WERI-Rb-1 (cell line): ENCODE measurements at regions not wholly inside any gene's neighbourhood (a gene's known extent, or its start where the extent isn't known, plus 50 kb on each side); places are given as distances from the start of the nearest gene placed in this dataset.

Experiments used
- DNase-seq: peaks from one replicate; pipeline ENCODE4 v3.0.0-alpha.2; 2020
- H3K27ac ChIP-seq: fragments of 250-450 bp; sonication (Bioruptor Pico); 2 replicates; pipeline ENCODE4 v1.5.1; 2020; ENCODE audit warnings: mild to moderate bottlenecking, moderate library complexity
- H3K27me3 ChIP-seq: fragments of 250-450 bp; sonication (Bioruptor Pico); 2 replicates; pipeline ENCODE4 v1.5.1; 2021; ENCODE audit warnings: mild to moderate bottlenecking, low read depth, moderate library complexity; ENCODE audit not compliant: insufficient read depth, severe bottlenecking
- H3K36me3 ChIP-seq: fragments of 250-450 bp; sonication (Bioruptor Pico); 2 replicates; pipeline ENCODE4 v1.5.1; 2020; ENCODE audit warnings: mild to moderate bottlenecking, moderate library complexity
- H3K4me3 ChIP-seq: 2 replicates; pipeline ENCODE4 v1.5.1; 2011; ENCODE audit warnings: low read depth, mild to moderate bottlenecking, control low read depth, low read length
- H3K9me3 ChIP-seq: fragments of 250-450 bp; sonication (Bioruptor Pico); 2 replicates; pipeline ENCODE4 v1.5.1; 2021; ENCODE audit warnings: mild to moderate bottlenecking, moderate library complexity; ENCODE audit not compliant: severe bottlenecking
- TF ChIP-seq, protein P1 (sequence below): IDR thresholded peaks from 2 replicates; pipeline ENCODE4 v1.5.1; 2011; ENCODE audit warnings: low read depth, mild to moderate bottlenecking, control low read depth, inconsistent platforms, low read length

DNA sequence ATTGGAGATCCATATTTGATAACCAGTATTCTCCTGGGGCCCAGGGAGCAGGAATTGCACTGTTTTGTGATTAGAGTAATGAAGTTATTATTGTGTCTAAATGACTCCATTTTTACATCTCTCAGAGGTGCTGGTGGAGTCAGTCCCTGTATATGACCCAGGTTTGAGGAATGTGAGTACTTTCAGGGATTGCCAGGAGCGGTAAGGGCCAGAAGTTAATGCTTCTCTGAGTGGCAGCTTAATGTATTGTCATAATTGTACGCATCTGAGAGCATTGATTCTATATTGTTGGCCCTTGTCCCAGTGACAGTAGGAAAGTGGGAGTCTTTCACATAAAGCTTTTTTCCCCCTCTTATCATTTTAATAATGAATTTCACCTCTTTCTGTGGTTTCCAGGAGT is 146.2 kb downstream of the GATB start:
- Histone ChIP-seq H3K27me3 (no peaks in the 10 kb centered on the region), H3K27ac (no peak overlapping the region)
- TF ChIP-seq, protein P1, sequence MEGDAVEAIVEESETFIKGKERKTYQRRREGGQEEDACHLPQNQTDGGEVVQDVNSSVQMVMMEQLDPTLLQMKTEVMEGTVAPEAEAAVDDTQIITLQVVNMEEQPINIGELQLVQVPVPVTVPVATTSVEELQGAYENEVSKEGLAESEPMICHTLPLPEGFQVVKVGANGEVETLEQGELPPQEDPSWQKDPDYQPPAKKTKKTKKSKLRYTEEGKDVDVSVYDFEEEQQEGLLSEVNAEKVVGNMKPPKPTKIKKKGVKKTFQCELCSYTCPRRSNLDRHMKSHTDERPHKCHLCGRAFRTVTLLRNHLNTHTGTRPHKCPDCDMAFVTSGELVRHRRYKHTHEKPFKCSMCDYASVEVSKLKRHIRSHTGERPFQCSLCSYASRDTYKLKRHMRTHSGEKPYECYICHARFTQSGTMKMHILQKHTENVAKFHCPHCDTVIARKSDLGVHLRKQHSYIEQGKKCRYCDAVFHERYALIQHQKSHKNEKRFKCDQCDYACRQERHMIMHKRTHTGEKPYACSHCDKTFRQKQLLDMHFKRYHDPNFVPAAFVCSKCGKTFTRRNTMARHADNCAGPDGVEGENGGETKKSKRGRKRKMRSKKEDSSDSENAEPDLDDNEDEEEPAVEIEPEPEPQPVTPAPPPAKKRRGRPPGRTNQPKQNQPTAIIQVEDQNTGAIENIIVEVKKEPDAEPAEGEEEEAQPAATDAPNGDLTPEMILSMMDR, result no peak

GRCh38 chr4:151618858-151619257 is 141.9 kb downstream of the GATB start:
- H3K4me3 ChIP-seq, result no peak overlapping the region
- DNase-seq, result no peak
- H3K27ac ChIP-seq, result no peak overlapping the region
- H3K36me3 ChIP-seq, result no peaks in the 10 kb centered on the region
- TF ChIP-seq, protein P1, result no peak
- H3K27me3 ChIP-seq, result no peaks in the 10 kb centered on the region
- H3K9me3 ChIP-seq, result no peaks in the 10 kb centered on the region

More for the DNA sequence above, 146.2 kb downstream of the GATB start:
- no peaks in the 10 kb centered on the region for H3K36me3 ChIP-seq
- no peak overlapping the region for H3K4me3 ChIP-seq
- H3K9me3 ChIP-seq, result no peaks in the 10 kb centered on the region
- no peak for DNase-seq

GRCh38 chr4:151620066-151620465 is 140.7 kb downstream of the GATB start:
- H3K27ac ChIP-seq, result no peak overlapping the region
- H3K27me3 ChIP-seq, result no peaks in the 10 kb centered on the region
- H3K36me3 ChIP-seq, result no peaks in the 10 kb centered on the region
- H3K9me3 ChIP-seq, result no peaks in the 10 kb centered on the region
- TF ChIP-seq, protein P1, result no peak
- no peak for DNase-seq
- no peak overlapping the region for H3K4me3 ChIP-seq
